RWPE1 (cell line): ENCODE measurements at regions not wholly inside any gene's neighbourhood (a gene's known extent, or its start where the extent isn't known, plus 50 kb on each side); places are given as distances from the start of the nearest gene placed in this dataset.
A peak's percentile ranks its signal among the peaks of the same experiment; 100 is the strongest.

Experiments used
- CTCF ChIA-PET: fragments of 350-600 bp; sonication (Branson Sonifier 250); formaldehyde crosslinking; extraction: SDS; loops from one replicate; lab custom pipeline; 2021; lab: Yijun Ruan, JAX
- POLR2A ChIA-PET: fragments of 400-600 bp; formaldehyde crosslinking; extraction: SDS; loops from one replicate; lab custom pipeline; 2020; ENCODE audit warnings: antibody characterized with exemption; ENCODE audit not compliant: low non-redundant PET; lab: Yijun Ruan, JAX
- DNase-seq: peaks from one replicate; pipeline ENCODE4 v3.0.0; 2012; ENCODE audit warnings: low spot score
- H3K27ac ChIP-seq: fragments of 450-650 bp; 2 replicates; pipeline ENCODE4 v1.5.1; 2017
- TF ChIP-seq, protein P1 (sequence below): fragments of 450-650 bp; conservative IDR thresholded peaks from 2 replicates; pipeline ENCODE4 v1.5.1; 2017; ENCODE audit warnings: low read depth, mild to moderate bottlenecking

DNA sequence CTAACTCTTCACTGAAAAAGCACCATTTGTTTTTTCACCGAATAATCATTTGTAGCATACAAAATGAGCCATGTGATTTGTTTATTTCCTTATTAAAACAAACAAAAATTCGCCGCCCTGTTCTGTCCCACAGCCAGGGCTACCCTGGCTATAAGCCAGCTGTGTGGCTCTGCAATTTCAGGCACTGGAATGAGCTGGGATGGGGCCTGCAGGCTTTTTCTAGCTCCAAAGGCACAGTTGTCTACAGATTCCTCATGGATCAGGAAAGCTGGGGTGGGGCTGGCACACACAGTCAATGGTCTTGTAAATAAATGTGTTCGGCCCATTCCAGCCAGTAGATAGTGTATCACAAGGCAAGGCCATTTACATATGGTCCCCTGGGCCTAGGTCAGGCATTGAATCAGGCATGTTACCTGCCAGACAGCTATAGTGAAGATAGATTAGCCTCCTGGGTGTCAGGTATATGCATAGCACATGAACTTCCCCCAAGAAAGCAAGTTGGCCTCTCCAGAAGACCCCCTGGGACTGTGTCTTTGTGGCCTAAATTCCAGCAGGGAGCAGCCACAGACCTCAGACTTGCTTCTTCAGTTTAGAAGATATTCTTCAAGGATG lies 608.9 kb downstream of the MAFB start:
- CTCF ChIA-PET: interaction anchor here (0.6 kb wide), 1 partner anchor 1000 kb away, joined by 3 read pairs; no protein-coding TSS in a partner anchor
- POLR2A ChIA-PET: no interaction called here
- H3K27ac ChIP-seq: no peak overlapping the region
- no peak for DNase-seq
- TF ChIP-seq, protein P1, sequence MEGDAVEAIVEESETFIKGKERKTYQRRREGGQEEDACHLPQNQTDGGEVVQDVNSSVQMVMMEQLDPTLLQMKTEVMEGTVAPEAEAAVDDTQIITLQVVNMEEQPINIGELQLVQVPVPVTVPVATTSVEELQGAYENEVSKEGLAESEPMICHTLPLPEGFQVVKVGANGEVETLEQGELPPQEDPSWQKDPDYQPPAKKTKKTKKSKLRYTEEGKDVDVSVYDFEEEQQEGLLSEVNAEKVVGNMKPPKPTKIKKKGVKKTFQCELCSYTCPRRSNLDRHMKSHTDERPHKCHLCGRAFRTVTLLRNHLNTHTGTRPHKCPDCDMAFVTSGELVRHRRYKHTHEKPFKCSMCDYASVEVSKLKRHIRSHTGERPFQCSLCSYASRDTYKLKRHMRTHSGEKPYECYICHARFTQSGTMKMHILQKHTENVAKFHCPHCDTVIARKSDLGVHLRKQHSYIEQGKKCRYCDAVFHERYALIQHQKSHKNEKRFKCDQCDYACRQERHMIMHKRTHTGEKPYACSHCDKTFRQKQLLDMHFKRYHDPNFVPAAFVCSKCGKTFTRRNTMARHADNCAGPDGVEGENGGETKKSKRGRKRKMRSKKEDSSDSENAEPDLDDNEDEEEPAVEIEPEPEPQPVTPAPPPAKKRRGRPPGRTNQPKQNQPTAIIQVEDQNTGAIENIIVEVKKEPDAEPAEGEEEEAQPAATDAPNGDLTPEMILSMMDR: no peak

DNA sequence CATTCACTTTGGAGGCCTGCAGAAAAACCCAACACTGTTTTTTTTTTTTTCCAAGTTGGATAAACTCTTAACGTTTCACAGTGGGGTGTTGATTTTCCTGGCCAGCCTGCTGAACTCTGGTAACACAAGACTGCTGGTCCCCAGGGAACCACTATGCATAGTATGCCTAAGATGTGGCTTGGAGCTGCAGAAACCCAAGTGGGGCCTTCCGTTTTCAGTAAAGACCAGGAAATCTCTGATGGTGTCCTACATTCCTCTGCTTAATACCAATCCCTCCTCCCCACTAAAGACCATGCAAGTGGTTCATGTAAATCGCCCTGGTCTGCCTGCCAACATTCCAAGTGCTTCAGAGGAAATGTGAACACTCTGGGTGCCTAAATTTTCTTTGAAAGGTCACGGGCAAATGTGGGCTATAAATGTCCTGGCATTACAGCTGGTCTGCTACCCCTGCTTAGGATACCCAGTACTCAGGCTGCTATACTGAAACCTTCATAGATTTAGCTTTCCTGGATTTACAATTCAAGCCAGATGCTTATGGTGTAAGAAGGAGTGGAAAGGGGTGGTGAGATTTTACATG lies 615.4 kb downstream of the MAFB start:
- ChIA-PET CTCF (interaction anchor here (0.7 kb wide), 1 partner anchor 152 kb away, joined by 4 read pairs; no protein-coding TSS in a partner anchor), POLR2A (no interaction called here)
- DNase-seq: no peak
- no peak overlapping the region for H3K27ac ChIP-seq
- TF ChIP-seq, protein P1: no peak

DNA sequence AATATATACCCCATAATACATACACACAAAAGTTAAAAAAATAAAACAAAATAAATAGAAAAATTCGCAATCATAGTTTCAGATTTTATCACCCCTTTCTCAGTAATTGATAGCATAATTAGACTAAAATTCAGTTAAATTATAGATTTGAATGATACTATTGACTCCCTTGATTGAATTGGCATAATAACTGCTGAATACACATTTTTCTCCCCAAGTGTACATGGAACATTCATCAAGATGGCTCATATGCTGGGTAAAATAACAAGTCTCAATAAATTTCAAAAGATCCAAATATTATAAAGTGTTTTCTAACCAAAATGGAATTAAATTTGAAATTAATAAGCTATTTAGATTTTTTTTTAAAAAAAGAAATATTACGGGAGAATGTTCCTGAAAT lies 616.1 kb downstream of the MAFB start:
- no peak overlapping the region for H3K27ac ChIP-seq
- DNase-seq: no peak
- TF ChIP-seq, protein P1: 0 out of 2 replicates have a peak, but pooled peaks have one; percentile 13
- ChIA-PET CTCF (no interaction called here), POLR2A (no interaction called here)

DNA sequence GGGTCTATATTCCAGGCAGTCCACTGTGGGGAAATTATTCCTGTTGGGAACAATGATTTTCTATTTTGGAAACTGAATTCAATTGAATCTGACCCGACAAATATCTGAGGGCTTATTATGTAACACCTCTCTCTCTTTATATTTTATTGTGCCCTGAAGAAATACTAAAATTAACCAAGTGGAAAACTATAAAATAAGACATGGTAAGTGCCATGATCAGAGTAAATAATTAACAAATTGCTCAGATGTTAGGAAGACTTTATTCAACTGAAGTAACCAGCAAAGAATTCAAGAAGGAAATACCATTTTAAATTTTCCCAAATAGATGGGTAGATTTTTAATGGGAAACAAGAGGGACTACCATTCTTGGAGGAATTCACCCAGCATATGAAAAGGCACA lies 632.9 kb downstream of the MAFB start:
- TF ChIP-seq, protein P1: no peak
- DNase-seq: no peak
- H3K27ac ChIP-seq: no peak overlapping the region
- POLR2A ChIA-PET: no interaction called here
- CTCF ChIA-PET: no interaction called here

DNA sequence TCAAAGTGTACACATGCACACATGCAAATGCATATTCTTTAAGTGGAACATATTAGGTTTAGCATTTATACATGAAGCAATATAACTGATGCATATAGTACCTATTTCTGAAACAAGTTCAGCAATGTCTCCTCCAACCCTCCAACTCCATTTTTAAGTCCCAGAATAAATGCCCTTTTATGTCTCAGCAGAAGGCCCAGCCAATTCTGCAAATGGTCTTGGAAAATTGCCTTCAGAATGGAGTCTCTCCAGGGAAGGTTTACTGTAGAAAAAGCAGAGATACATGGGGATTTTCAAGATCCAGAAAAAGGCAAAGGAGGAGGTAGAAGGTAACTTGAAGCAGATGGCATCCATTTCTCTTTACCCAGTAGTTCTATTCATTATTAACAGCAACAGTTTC lies 633.3 kb downstream of the MAFB start:
- H3K27ac ChIP-seq: no peak overlapping the region
- ChIA-PET CTCF (no interaction called here), POLR2A (no interaction called here)
- DNase-seq: no peak
- TF ChIP-seq, protein P1: no peak

DNA sequence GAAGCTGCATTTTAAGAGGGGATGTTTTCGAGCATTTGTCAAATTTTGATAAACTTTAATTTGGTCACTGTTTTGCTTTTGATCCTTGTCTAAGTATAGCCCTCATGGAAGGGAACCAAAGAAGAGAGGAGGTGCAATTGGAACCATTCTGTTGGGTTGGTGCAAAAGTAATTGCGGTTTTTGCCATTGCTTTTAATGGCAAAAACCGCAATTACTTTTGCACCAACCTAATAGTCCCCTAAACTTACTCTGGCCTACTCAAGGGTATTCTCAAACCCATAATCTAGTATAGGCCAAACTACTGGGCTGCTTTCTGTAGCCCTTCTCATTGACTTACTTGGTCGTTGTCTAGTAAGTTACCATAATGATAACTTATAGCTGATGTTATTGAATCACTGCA lies 634.7 kb downstream of the MAFB start:
- ChIA-PET CTCF (no interaction called here), POLR2A (no interaction called here)
- TF ChIP-seq, protein P1: no peak
- no peak overlapping the region for H3K27ac ChIP-seq
- DNase-seq: no peak
